D721Med (cell line): ENCODE measurements at regions not wholly inside any gene's neighbourhood (a gene's known extent, or its start where the extent isn't known, plus 50 kb on each side); places are given as distances from the start of the nearest gene placed in this dataset.

ENCODE experiments used
- DNase-seq: peaks from one replicate; pipeline ENCODE4 v3.0.0; 2011; ENCODE audit warnings: low spot score; ENCODE audit not compliant: insufficient read length
- FAIRE-seq: peaks from 2 replicates; lab custom pipeline; 2011; peaks lifted over from hg19 to GRCh38; lab: Jason Lieb, UNC
- CTCF ChIP-seq: IDR thresholded peaks from 2 replicates; pipeline ENCODE4 v1.5.1; 2012; ENCODE audit warnings: mild to moderate bottlenecking, control low read depth; ENCODE audit not compliant: insufficient read depth; ENCODE audit errors: missing control alignments

- DNase-seq, result no peak
- FAIRE-seq, result no peak
- no peak for TF ChIP-seq CTCF
Observed at GRCh38 chr2:15804691-15805090, 135.7 kb upstream of the MYCN start.

GRCh38 chr2:15805206-15805605 is 135.1 kb upstream of the MYCN start:
- FAIRE-seq, result no peak
- no peak for TF ChIP-seq CTCF
- no peak for DNase-seq

GRCh38 chr2:15805772-15806171 is 134.6 kb upstream of the MYCN start:
- DNase-seq, result no peak
- TF ChIP-seq CTCF, result no peak
- no peak for FAIRE-seq

- FAIRE-seq, result no peak
- no peak for DNase-seq
- no peak for TF ChIP-seq CTCF
Observed at GRCh38 chr2:15806801-15807417, 133.4 kb upstream of the MYCN start.

GRCh38 chr2:15807418-15808203 is 132.7 kb upstream of the MYCN start:
- no peak for FAIRE-seq
- no peak for TF ChIP-seq CTCF
- no peak for DNase-seq

GRCh38 chr2:15808204-15808910 is 132.0 kb upstream of the MYCN start:
- DNase-seq (no peak), FAIRE-seq (no peak)
- TF ChIP-seq CTCF, result no peak
